ENCODE measurements at regions not wholly inside any gene's neighbourhood (a gene's known extent, or its start where the extent isn't known, plus 50 kb on each side); places are given as distances from the start of the nearest gene placed in this dataset.
A peak's percentile ranks its signal among the peaks of the same experiment; 100 is the strongest.

DNA sequence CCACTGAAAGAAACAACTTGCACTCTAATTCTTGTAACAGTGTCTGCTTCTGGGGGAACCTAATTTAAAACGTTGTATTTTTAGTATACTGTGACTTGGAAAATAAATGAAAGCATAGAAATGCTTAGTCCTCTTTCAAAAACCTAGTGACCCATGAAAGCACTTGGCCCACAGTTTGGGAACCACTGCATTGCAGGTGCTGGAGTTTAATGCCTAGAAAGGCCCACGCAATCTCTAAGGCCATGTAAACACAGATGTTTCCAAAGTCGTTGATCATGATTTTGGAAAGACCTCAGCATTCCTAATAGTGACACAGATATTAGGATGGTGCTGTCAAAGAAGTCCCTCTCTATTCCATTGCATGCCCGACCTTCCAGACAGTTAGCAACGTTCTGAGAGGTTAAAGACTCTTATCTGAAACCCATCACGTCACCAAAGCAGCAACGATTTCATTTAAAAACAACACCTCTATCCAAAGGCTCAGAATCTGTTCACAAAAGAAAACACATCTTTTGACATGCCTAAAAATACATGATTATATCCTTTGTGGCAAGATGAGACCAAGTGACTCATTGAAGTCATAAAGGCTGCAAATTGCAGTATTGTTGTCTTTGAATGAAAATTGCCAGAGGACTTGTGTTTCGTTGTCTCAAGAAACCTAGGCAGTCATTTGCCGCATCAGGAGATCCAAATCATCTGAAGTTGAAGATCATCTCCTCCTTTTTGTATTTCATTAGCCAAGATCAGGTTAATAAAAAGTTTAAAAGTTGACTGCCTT lies 328.0 kb upstream of the ZNF507 start:
- no peak for ATAC-seq
- TF ChIP-seq, protein P1, sequence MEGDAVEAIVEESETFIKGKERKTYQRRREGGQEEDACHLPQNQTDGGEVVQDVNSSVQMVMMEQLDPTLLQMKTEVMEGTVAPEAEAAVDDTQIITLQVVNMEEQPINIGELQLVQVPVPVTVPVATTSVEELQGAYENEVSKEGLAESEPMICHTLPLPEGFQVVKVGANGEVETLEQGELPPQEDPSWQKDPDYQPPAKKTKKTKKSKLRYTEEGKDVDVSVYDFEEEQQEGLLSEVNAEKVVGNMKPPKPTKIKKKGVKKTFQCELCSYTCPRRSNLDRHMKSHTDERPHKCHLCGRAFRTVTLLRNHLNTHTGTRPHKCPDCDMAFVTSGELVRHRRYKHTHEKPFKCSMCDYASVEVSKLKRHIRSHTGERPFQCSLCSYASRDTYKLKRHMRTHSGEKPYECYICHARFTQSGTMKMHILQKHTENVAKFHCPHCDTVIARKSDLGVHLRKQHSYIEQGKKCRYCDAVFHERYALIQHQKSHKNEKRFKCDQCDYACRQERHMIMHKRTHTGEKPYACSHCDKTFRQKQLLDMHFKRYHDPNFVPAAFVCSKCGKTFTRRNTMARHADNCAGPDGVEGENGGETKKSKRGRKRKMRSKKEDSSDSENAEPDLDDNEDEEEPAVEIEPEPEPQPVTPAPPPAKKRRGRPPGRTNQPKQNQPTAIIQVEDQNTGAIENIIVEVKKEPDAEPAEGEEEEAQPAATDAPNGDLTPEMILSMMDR (IDR thresholded peaks at IDR 0.05): no peak
- intact Hi-C loops (cut with DNase I): no loop called here
- Histone ChIP-seq H3K4me1 (no peaks in the 10 kb centered on the region), H3K9me3 (no peaks in the 10 kb centered on the region), H3K36me3 (no peaks in the 10 kb centered on the region), H3K4me3 (no peak overlapping the region), H3K27ac (no peak overlapping the region), H3K27me3 (ENCODE audit: low read depth) (no peaks in the 10 kb centered on the region)
- DNase-seq: no peak

DNA sequence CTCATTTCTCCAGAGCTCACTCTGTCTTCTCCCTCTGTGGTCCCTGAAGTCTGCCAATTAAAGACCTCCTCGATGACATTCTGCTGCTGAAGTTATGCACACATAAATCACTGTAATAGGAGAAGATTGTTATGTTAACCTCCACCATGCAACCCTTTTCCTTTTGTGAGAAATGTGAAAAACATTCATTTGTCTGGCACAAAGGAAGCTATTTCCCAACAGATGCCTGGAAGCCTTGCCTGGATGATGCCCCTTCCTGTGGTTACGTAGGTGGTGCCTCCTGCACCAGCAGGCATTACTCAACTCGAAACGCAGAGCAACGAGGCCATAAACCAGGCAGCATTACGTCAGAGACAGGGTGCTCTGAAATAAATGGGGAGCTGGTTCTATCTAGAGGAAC lies 327.4 kb upstream of the ZNF507 start:
- ATAC-seq (peak in 1 of 2 donors; percentile 41), DNase-seq (no peak)
- Histone ChIP-seq H3K9me3 (no peaks in the 10 kb centered on the region), H3K27me3 (ENCODE audit: low read depth) (no peaks in the 10 kb centered on the region), H3K27ac (no peak overlapping the region), H3K4me1 (no peaks in the 10 kb centered on the region), H3K36me3 (no peaks in the 10 kb centered on the region), H3K4me3 (no peak overlapping the region)
- TF ChIP-seq, protein P1 (IDR thresholded peaks at IDR 0.05): no peak
- intact Hi-C loops (cut with DNase I): no loop called here

- ATAC-seq (no peak), DNase-seq (no peak)
- H3K27me3 ChIP-seq (ENCODE audit: low read depth): no peaks in the 10 kb centered on the region
- TF ChIP-seq, protein P1 (IDR thresholded peaks at IDR 0.05): no peak
- intact Hi-C loops (cut with DNase I): no loop called here
- no peak overlapping the region for H3K27ac ChIP-seq
- no peaks in the 10 kb centered on the region for H3K4me1 ChIP-seq
- no peaks in the 10 kb centered on the region for H3K36me3 ChIP-seq
- no peaks in the 10 kb centered on the region for H3K9me3 ChIP-seq
- no peak overlapping the region for H3K4me3 ChIP-seq
These were observed 324.9 kb upstream of the ZNF507 start for GRCh38 chr19:32020538-32020937.

DNA sequence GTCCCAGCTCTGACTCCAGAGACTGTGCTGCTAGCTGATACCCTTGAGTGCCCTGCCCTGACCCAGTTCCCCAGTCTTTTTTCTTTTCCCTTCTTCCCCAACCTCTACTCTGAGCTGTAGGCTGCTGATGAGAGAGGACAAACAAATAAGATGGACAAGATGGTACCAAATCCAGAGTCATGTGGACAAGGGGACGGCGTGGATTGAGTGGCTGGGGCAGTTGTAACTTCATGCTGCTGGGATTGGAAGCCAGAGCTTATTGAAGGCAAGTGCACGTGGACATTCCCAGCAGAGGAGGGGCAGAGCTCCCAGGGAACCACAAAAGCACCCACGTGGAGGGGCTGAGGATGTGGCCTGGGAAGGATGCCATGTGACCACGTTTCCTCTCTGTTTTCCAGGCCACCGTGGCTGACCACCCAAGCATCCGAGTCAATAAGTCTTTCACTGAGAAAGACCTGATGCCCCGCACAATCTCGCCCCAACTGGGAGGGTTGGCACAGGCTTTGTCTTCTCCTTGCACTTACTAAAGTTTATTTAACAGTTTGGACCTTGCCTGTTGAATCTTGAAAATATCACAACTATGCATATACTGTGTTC lies 323.3 kb upstream of the ZNF507 start:
- Histone ChIP-seq H3K9me3 (no peaks in the 10 kb centered on the region), H3K4me3 (no peak overlapping the region), H3K27ac (no peak overlapping the region), H3K4me1 (no peaks in the 10 kb centered on the region), H3K27me3 (ENCODE audit: low read depth) (no peaks in the 10 kb centered on the region), H3K36me3 (no peaks in the 10 kb centered on the region)
- ATAC-seq (no peak), DNase-seq (no peak)
- intact Hi-C loops (cut with DNase I): no loop called here
- TF ChIP-seq, protein P1 (IDR thresholded peaks at IDR 0.05): no peak

DNA sequence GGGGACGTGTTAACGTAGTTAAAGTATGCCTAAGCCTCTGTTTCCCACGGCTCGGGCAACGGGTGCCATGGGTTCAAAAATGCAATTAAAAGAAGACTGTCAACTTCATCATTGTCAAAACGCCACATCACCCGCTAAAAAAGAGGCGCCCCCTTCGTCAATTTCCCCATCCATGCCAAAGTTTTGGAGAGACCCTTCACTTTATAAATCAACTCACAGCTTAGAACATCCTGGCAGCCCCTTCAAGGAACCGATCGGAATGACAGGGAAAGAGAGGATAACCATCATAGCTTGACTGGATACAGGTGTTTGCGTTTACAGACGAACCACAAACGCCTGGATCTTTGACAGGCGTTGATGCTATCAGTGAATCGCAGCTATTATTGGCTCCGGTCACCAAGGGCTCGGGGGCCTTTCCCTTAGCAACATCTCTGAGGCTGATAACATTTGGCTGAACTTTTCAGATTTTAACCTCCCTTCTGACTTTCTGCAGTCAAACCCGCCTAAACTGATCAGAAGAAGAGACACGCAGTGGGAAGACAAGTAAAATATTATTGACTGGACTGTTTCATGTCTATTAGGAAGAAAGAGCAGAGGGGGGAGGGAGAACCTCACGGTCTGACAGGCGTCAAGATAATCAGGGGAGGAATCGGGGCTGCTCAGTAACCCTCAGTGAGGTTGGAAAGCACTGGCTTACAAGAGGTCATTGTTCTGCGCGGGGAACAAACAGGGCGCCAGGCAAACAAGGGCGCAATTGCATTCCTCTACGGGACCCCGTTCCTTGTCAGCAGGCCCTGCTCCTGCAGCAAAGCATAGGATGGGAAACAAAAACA lies 322.5 kb upstream of the ZNF507 start:
- Histone ChIP-seq H3K4me1 (no peaks in the 10 kb centered on the region), H3K36me3 (no peaks in the 10 kb centered on the region), H3K27me3 (ENCODE audit: low read depth) (no peaks in the 10 kb centered on the region), H3K27ac (no peak overlapping the region), H3K9me3 (no peaks in the 10 kb centered on the region), H3K4me3 (no peak overlapping the region)
- TF ChIP-seq, protein P1 (IDR thresholded peaks at IDR 0.05): no peak
- intact Hi-C loops (cut with DNase I): no loop called here
- DNase-seq (no peak), ATAC-seq (no peak)

All from lower lobe of right lung (tissue), 2 donors.